Osteoblast (primary cell): ENCODE measurements at regions not wholly inside any gene's neighbourhood (a gene's known extent, or its start where the extent isn't known, plus 50 kb on each side); places are given as distances from the start of the nearest gene placed in this dataset.

Source experiments
- DNase-seq: peaks from one replicate; pipeline ENCODE4 v3.0.0; 2011; ENCODE audit warnings: low spot score, mixed read lengths; ENCODE audit not compliant: insufficient read length; ENCODE audit errors: missing footprints
- H2AFZ ChIP-seq: 2 replicates; pipeline ENCODE4 v1.6.0; 2011; ENCODE audit warnings: mild to moderate bottlenecking, low read length
- H3K27ac ChIP-seq: 2 replicates; pipeline ENCODE4 v1.5.1; 2011; ENCODE audit warnings: mild to moderate bottlenecking, low read depth, low read length, moderate library complexity
- H3K27me3 ChIP-seq: 2 replicates; pipeline ENCODE4 v1.6.0; 2012; ENCODE audit warnings: mild to moderate bottlenecking, control low read depth, inconsistent platforms, low read length, moderate library complexity; ENCODE audit not compliant: insufficient read depth
- H3K36me3 ChIP-seq: 2 replicates; pipeline ENCODE4 v1.5.1; 2011; ENCODE audit warnings: mild to moderate bottlenecking, low read length, control low read depth, moderate library complexity; ENCODE audit not compliant: insufficient read depth
- H3K4me1 ChIP-seq: 2 replicates; pipeline ENCODE4 v1.5.1; 2011; ENCODE audit warnings: mild to moderate bottlenecking, low read length, control low read depth, moderate library complexity; ENCODE audit not compliant: insufficient read depth
- H3K4me2 ChIP-seq: 2 replicates; pipeline ENCODE4 v1.6.0; 2011; ENCODE audit warnings: mild to moderate bottlenecking, low read length; ENCODE audit not compliant: insufficient read depth
- H3K4me3 ChIP-seq: fragments of 200-600 bp; sonication (generic); 3 replicates; pipeline ENCODE4 v1.5.1; 2012; ENCODE audit warnings: mild to moderate bottlenecking, low read length, inconsistent platforms; ENCODE audit not compliant: insufficient read depth
- H3K79me2 ChIP-seq: 2 replicates; pipeline ENCODE4 v1.6.0; 2012; ENCODE audit warnings: mild to moderate bottlenecking, low read length, control low read depth, inconsistent platforms; ENCODE audit not compliant: insufficient read depth
- H3K9me3 ChIP-seq: 2 replicates; pipeline ENCODE4 v1.5.1; 2011; ENCODE audit warnings: low read depth, low read length, control low read depth
- H4K20me1 ChIP-seq: 2 replicates; pipeline ENCODE4 v1.6.0; 2012; ENCODE audit warnings: mild to moderate bottlenecking, low read length, control low read depth; ENCODE audit not compliant: insufficient read depth
- CTCF ChIP-seq: IDR thresholded peaks from 2 replicates; pipeline ENCODE4 v1.5.1; 2011; ENCODE audit warnings: mild to moderate bottlenecking, low read depth, low read length, moderate library complexity; ENCODE audit errors: extremely low read depth

DNA sequence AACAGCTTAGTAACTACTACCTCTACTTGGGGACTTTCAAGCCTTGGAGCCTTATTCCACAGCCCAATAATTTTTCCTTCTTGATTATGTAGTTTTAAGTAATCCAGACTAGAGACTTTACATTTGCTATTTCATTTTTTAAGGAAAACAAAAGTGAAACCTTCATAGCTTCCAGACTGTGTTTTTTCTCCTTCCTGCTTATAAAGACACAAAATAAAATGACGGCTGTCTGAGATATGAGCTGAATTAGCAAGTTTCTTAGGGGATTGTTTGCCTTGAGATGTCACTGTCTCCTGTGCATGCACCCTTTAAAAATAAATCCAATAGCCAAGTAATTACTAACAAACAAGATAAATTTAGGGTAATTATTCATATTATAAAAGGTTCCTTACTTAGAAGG is 78.8 kb upstream of the PACRGL start:
- no peaks in the 10 kb centered on the region for H3K9me3 ChIP-seq
- peak overlapping the region; percentile 53 for H2AFZ ChIP-seq
- H3K4me2 ChIP-seq, result peak overlapping the region; percentile 55
- no peak for DNase-seq
- H3K27ac ChIP-seq, result no peak overlapping the region
- TF ChIP-seq CTCF, result no peak
- H4K20me1 ChIP-seq, result no peaks in the 10 kb centered on the region
- peaks cover 7% of the 10 kb centered on the region for H3K4me1 ChIP-seq
- H3K36me3 ChIP-seq, result peaks cover 8% of the 10 kb centered on the region
- H3K27me3 ChIP-seq, result no peaks in the 10 kb centered on the region
- H3K4me3 ChIP-seq, result peak overlapping the region; percentile 8
- H3K79me2 ChIP-seq, result no peaks in the 10 kb centered on the region

DNA sequence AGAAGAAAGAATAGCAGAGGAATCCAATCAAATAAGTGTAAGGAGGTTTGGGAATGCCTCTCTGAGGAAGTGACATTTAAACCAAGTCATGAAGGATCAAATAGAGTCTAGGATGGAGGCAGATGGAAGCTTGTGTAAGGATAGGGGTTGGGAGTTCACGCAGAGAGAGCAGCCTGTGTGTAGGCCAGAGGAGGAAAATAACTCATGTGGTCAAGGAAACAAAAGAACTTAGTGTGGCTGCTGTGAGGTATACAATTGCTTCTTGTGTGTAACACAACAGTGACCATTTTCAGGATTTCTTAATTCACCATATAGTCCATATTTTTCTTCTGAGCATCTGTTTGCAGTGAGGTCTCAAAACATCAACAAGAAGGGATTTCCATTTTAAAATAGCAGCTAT is 77.6 kb upstream of the PACRGL start:
- DNase-seq, result no peak
- Histone ChIP-seq H3K79me2 (no peaks in the 10 kb centered on the region), H2AFZ (no peak overlapping the region), H3K4me1 (peaks cover 7% of the 10 kb centered on the region), H3K9me3 (no peaks in the 10 kb centered on the region), H4K20me1 (no peaks in the 10 kb centered on the region), H3K4me2 (no peak overlapping the region), H3K27me3 (no peaks in the 10 kb centered on the region), H3K36me3 (peaks cover 8% of the 10 kb centered on the region), H3K4me3 (no peak overlapping the region), H3K27ac (no peak overlapping the region)
- no peak for TF ChIP-seq CTCF

GRCh38 chr4:20623939-20624338 is 76.3 kb upstream of the PACRGL start:
- Histone ChIP-seq H3K79me2 (no peaks in the 10 kb centered on the region), H4K20me1 (no peaks in the 10 kb centered on the region), H3K9me3 (no peaks in the 10 kb centered on the region), H3K4me1 (peaks cover 7% of the 10 kb centered on the region), H3K36me3 (peaks cover 4% of the 10 kb centered on the region), H2AFZ (no peak overlapping the region), H3K4me2 (no peak overlapping the region), H3K4me3 (no peak overlapping the region), H3K27me3 (no peaks in the 10 kb centered on the region), H3K27ac (no peak overlapping the region)
- DNase-seq, result no peak
- TF ChIP-seq CTCF, result no peak

DNA sequence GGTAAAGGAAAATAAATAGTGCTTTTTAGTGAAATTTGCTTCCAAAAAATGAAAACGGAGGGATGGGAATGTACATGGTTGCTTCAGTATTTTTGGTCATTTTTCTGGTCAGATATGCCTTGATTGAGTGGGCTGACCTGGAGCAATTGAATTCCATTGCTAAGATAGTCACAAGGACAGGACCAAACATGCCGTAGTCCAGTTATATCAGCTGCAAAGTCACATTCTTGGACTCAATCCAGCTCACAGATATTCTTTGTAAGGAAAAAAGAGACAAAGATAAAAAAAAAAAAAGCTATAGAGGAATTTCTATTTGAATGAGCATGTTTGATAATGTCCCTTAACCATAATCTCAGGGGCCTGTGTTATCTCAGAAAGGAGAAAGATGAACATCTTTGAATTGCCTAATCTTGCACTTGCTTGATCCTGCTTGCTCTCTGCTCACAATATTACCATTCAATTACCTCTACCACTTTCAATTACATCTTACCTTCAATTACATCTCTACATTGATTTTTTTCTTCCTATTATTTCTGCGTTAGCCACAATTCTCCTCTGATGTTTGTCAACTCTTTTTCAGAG is 75.4 kb upstream of the PACRGL start:
- DNase-seq, result no peak
- Histone ChIP-seq H3K4me2 (no peak overlapping the region), H3K4me3 (no peak overlapping the region), H3K9me3 (no peaks in the 10 kb centered on the region), H3K27me3 (no peaks in the 10 kb centered on the region), H2AFZ (no peak overlapping the region), H3K27ac (no peak overlapping the region), H3K79me2 (no peaks in the 10 kb centered on the region), H3K4me1 (peaks cover 7% of the 10 kb centered on the region), H3K36me3 (no peaks in the 10 kb centered on the region), H4K20me1 (no peaks in the 10 kb centered on the region)
- no peak for TF ChIP-seq CTCF
